Coronary artery (tissue), 2 donors: ENCODE measurements at regions not wholly inside any gene's neighbourhood (a gene's known extent, or its start where the extent isn't known, plus 50 kb on each side); places are given as distances from the start of the nearest gene placed in this dataset.
A peak's percentile ranks its signal among the peaks of the same experiment; 100 is the strongest.

ENCODE experiments used
- DNase-seq: peaks from one replicate; pipeline ENCODE4 v3.0.0-alpha.2; 2017; ENCODE audit warnings: low spot score
- H3K27ac ChIP-seq, 2 donors: fragments of 200-600 bp; sonication (generic); one replicate each; pipeline ENCODE4 v1.5.1; 2016 to 2019
- H3K4me3 ChIP-seq: fragments of 200-600 bp; sonication (generic); 2 replicates; pipeline ENCODE4 v1.5.1; 2016; ENCODE audit warnings: mild to moderate bottlenecking, moderate library complexity
- CTCF ChIP-seq: fragments of 200-600 bp; sonication (generic); IDR thresholded peaks from one replicate; pipeline ENCODE4 v1.5.1; 2019; ENCODE audit warnings: antibody characterized with exemption

GRCh38 chr7:115491744-115492380 lies 538.7 kb downstream of the TFEC start:
- H3K27ac ChIP-seq: no peak overlapping the region
- H3K4me3 ChIP-seq: no peak overlapping the region
- TF ChIP-seq CTCF: no peak
- DNase-seq: no peak

- Histone ChIP-seq H3K4me3 (no peak overlapping the region), H3K27ac (no peak overlapping the region)
- no peak for TF ChIP-seq CTCF
- DNase-seq: no peak
Measured at GRCh38 chr7:115479448-115479847, 551.1 kb downstream of the TFEC start.

- no peak for DNase-seq
- no peak for TF ChIP-seq CTCF
- H3K27ac ChIP-seq: no peak overlapping the region
- H3K4me3 ChIP-seq: no peak overlapping the region
Measured at GRCh38 chr7:115478426-115478825, 552.1 kb downstream of the TFEC start.

- Histone ChIP-seq H3K27ac (no peak overlapping the region), H3K4me3 (peak overlapping the region; percentile 64)
- no peak for TF ChIP-seq CTCF
- DNase-seq: no peak
Measured at GRCh38 chr7:115477193-115477651, 553.3 kb downstream of the TFEC start.

- no peak for TF ChIP-seq CTCF
- DNase-seq: no peak
- Histone ChIP-seq H3K27ac (no peak overlapping the region), H3K4me3 (peak overlapping the region; percentile 64)
Measured at GRCh38 chr7:115476671-115477181, 553.8 kb downstream of the TFEC start.

GRCh38 chr7:115475761-115476385 lies 554.0 kb downstream of the MDFIC start:
- no peak for TF ChIP-seq CTCF
- no peak overlapping the region for H3K4me3 ChIP-seq
- no peak overlapping the region for H3K27ac ChIP-seq
- DNase-seq: no peak

GRCh38 chr7:115475206-115475605 lies 553.3 kb downstream of the MDFIC start:
- no peak for DNase-seq
- Histone ChIP-seq H3K27ac (no peak overlapping the region), H3K4me3 (no peak overlapping the region)
- TF ChIP-seq CTCF: no peak
